ENCODE measurements at regions not wholly inside any gene's neighbourhood (a gene's known extent, or its start where the extent isn't known, plus 50 kb on each side); places are given as distances from the start of the nearest gene placed in this dataset.

- peaks cover 0 to 5% (median 2%) of the 10 kb centered on the region in 7 donors for H3K9me3 Mint-ChIP-seq
- intact Hi-C loops (cut with micrococcal nuclease), result no loop called here
- no peak overlapping the region for H3K27ac Mint-ChIP-seq
- no peak for DNase-seq
- H3K79me2 ChIP-seq (ENCODE audit: insufficient read depth, low read length), result no peaks in the 10 kb centered on the region
- WGBS (ENCODE audit: insufficient coverage), result 65% methylated on average over 5 of the region's 5 CpGs
- TF ChIP-seq, protein P1, sequence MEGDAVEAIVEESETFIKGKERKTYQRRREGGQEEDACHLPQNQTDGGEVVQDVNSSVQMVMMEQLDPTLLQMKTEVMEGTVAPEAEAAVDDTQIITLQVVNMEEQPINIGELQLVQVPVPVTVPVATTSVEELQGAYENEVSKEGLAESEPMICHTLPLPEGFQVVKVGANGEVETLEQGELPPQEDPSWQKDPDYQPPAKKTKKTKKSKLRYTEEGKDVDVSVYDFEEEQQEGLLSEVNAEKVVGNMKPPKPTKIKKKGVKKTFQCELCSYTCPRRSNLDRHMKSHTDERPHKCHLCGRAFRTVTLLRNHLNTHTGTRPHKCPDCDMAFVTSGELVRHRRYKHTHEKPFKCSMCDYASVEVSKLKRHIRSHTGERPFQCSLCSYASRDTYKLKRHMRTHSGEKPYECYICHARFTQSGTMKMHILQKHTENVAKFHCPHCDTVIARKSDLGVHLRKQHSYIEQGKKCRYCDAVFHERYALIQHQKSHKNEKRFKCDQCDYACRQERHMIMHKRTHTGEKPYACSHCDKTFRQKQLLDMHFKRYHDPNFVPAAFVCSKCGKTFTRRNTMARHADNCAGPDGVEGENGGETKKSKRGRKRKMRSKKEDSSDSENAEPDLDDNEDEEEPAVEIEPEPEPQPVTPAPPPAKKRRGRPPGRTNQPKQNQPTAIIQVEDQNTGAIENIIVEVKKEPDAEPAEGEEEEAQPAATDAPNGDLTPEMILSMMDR (IDR thresholded peaks at IDR 0.05), result no peak
- no peak overlapping the region for H3K4me3 ChIP-seq (replicated peaks in 1 of 3; ENCODE audit: low read depth in 2 of 3, low read length in 3 of 3)
- peaks cover 9 to 28% (median 16%) of the 10 kb centered on the region in 3 donors for H3K27me3 Mint-ChIP-seq (ENCODE audit: low read depth in 3 of 3)
- H3K36me3 Mint-ChIP-seq, result no peaks in the 10 kb centered on the region
- H3K4me2 ChIP-seq (replicated peaks; ENCODE audit: extremely low read depth, low read length, poor library complexity, severe bottlenecking), result no peak overlapping the region
- no peaks in the 10 kb centered on the region for H4K20me1 ChIP-seq (ENCODE audit: insufficient read depth, low read length)
- H3K4me3 Mint-ChIP-seq, result no peak overlapping the region
- no peak overlapping the region for H3K9ac ChIP-seq (ENCODE audit: insufficient read depth, low read length, poor library complexity, severe bottlenecking)
- no peaks in the 10 kb centered on the region for H3K4me1 ChIP-seq (ENCODE audit: control insufficient read depth in 1 of 2, insufficient read depth in 2 of 2, low read length in 2 of 2)
- H3K9me3 ChIP-seq (replicated peaks in 1 of 2; ENCODE audit: control insufficient read depth in 1 of 2, insufficient read depth in 1 of 2, low read length in 2 of 2), result no peaks in the 10 kb centered on the region
- H3K27ac ChIP-seq (ENCODE audit: low read depth in 1 of 2, low read length in 2 of 2), result no peak overlapping the region
- no peaks in the 10 kb centered on the region for H3K36me3 ChIP-seq (replicated peaks in 1 of 2; ENCODE audit: control insufficient read depth in 1 of 2, insufficient read depth in 2 of 2, low read length in 2 of 2)
- no peak overlapping the region for H2AFZ ChIP-seq (ENCODE audit: insufficient read depth, low read depth, low read length, poor library complexity, severe bottlenecking)
- no peaks in the 10 kb centered on the region for H3K4me1 Mint-ChIP-seq
- peaks cover 0 to 5% of the 10 kb centered on the region in 2 donors for H3K27me3 ChIP-seq (ENCODE audit: control insufficient read depth in 2 of 2, insufficient read depth in 2 of 2, low read length in 2 of 2)
Measured at GRCh38 chr12:115879354-115879753, 398.1 kb downstream of the MED13L start.

- 80% methylated on average over 1 of the region's 3 CpGs for WGBS (ENCODE audit: insufficient coverage)
- Histone ChIP-seq H3K9ac (ENCODE audit: insufficient read depth, low read length, poor library complexity, severe bottlenecking) (no peak overlapping the region), H3K79me2 (ENCODE audit: insufficient read depth, low read length) (no peaks in the 10 kb centered on the region), H3K27ac (ENCODE audit: low read depth in 1 of 2, low read length in 2 of 2) (no peak overlapping the region), H3K9me3 (replicated peaks in 1 of 2; ENCODE audit: control insufficient read depth in 1 of 2, insufficient read depth in 1 of 2, low read length in 2 of 2) (no peaks in the 10 kb centered on the region), H3K4me2 (replicated peaks; ENCODE audit: extremely low read depth, low read length, poor library complexity, severe bottlenecking) (no peak overlapping the region), H3K27me3 (ENCODE audit: control insufficient read depth in 2 of 2, insufficient read depth in 2 of 2, low read length in 2 of 2) (peaks cover 2 to 13% of the 10 kb centered on the region in 2 donors), H3K36me3 (replicated peaks in 1 of 2; ENCODE audit: control insufficient read depth in 1 of 2, insufficient read depth in 2 of 2, low read length in 2 of 2) (no peaks in the 10 kb centered on the region), H2AFZ (ENCODE audit: insufficient read depth, low read depth, low read length, poor library complexity, severe bottlenecking) (no peak overlapping the region), H3K4me1 (ENCODE audit: control insufficient read depth in 1 of 2, insufficient read depth in 2 of 2, low read length in 2 of 2) (no peaks in the 10 kb centered on the region), H4K20me1 (ENCODE audit: insufficient read depth, low read length) (no peaks in the 10 kb centered on the region), H3K4me3 (replicated peaks in 1 of 3; ENCODE audit: low read depth in 2 of 3, low read length in 3 of 3) (no peak overlapping the region)
- no peak overlapping the region for H3K4me3 Mint-ChIP-seq
- H3K9me3 Mint-ChIP-seq, result peaks cover 0 to 7% (median 0%) of the 10 kb centered on the region in 7 donors
- DNase-seq, result no peak
- intact Hi-C loops (cut with micrococcal nuclease), result no loop called here
- TF ChIP-seq, protein P1 (IDR thresholded peaks at IDR 0.05), result no peak
- no peak overlapping the region for H3K27ac Mint-ChIP-seq
- H3K27me3 Mint-ChIP-seq (ENCODE audit: low read depth in 3 of 3), result peaks cover 9 to 18% (median 15%) of the 10 kb centered on the region in 3 donors
- no peaks in the 10 kb centered on the region for H3K4me1 Mint-ChIP-seq
- H3K36me3 Mint-ChIP-seq, result no peaks in the 10 kb centered on the region
Measured at GRCh38 chr12:115873451-115874082, 403.9 kb downstream of the MED13L start.
